Stimulated activated CD8-positive, alpha-beta memory T cell treated with anti-CD3 and anti-CD28 coated beads, Interleukin-7, amount 100 ng/mL, for 48 hours (primary cell): ENCODE measurements at regions not wholly inside any gene's neighbourhood (a gene's known extent, or its start where the extent isn't known, plus 50 kb on each side); places are given as distances from the start of the nearest gene placed in this dataset.
"Not testable (repeated sequence)": the region's sequence is repeated elsewhere in the genome, so short reads cannot be mapped to it uniquely, and the experiment has no call there.

Experiments
- DNase-seq, 2 donors: peaks; one replicate each; pipeline ENCODE4 v3.0.0-alpha.2; 2020; ENCODE audit warnings: low read depth in 1 of 2; ENCODE audit errors: extremely low read depth in 1 of 2

GRCh38 chr14:84409435-84409834, 1120.5 kb upstream of the FLRT2 start:
- no peak for DNase-seq

- DNase-seq = no peak
Measured at GRCh38 chr14:84410344-84410743, 1119.6 kb upstream of the FLRT2 start.

- DNase-seq = no peak
Measured at GRCh38 chr14:84420221-84420620, 1109.7 kb upstream of the FLRT2 start.

GRCh38 chr14:84421621-84422020, 1108.3 kb upstream of the FLRT2 start:
- no peak for DNase-seq

GRCh38 chr14:84425968-84426367, 1104.0 kb upstream of the FLRT2 start:
- no peak for DNase-seq

- no peak for DNase-seq
Measured at GRCh38 chr14:84432676-84433075, 1097.3 kb upstream of the FLRT2 start.

GRCh38 chr14:84433961-84434360, 1096.0 kb upstream of the FLRT2 start:
- DNase-seq = no peak

- no peak for DNase-seq
Measured at GRCh38 chr14:84435820-84436324, 1094.1 kb upstream of the FLRT2 start.

GRCh38 chr14:84436528-84436927, 1093.4 kb upstream of the FLRT2 start:
- DNase-seq = no peak

- no peak for DNase-seq
Measured at GRCh38 chr14:84442521-84442920, 1087.4 kb upstream of the FLRT2 start.

GRCh38 chr14:84445486-84445885, 1084.5 kb upstream of the FLRT2 start:
- no peak for DNase-seq

GRCh38 chr14:84446250-84446649, 1083.7 kb upstream of the FLRT2 start:
- DNase-seq = no peak

- no peak for DNase-seq
Measured at GRCh38 chr14:84453307-84453950, 1076.5 kb upstream of the FLRT2 start.

GRCh38 chr14:84454114-84454513, 1075.8 kb upstream of the FLRT2 start:
- no peak for DNase-seq

GRCh38 chr14:84456946-84457345, 1073.0 kb upstream of the FLRT2 start:
- DNase-seq = no peak

- DNase-seq = no peak
Measured at GRCh38 chr14:84458881-84459280, 1071.1 kb upstream of the FLRT2 start.

GRCh38 chr14:84465880-84466279, 1064.1 kb upstream of the FLRT2 start:
- DNase-seq = no peak

GRCh38 chr14:84468153-84468552, 1061.8 kb upstream of the FLRT2 start:
- DNase-seq = no peak

GRCh38 chr14:84477996-84478395, 1051.9 kb upstream of the FLRT2 start:
- no peak for DNase-seq

- DNase-seq = no peak
Measured at GRCh38 chr14:84482256-84483071, 1047.5 kb upstream of the FLRT2 start.

GRCh38 chr14:84483072-84483420, 1046.9 kb upstream of the FLRT2 start:
- no peak for DNase-seq

GRCh38 chr14:84484243-84484642, 1045.7 kb upstream of the FLRT2 start:
- DNase-seq = not testable (repeated sequence)
